K562 (cell line): ENCODE measurements at regions not wholly inside any gene's neighbourhood (a gene's known extent, or its start where the extent isn't known, plus 50 kb on each side); places are given as distances from the start of the nearest gene placed in this dataset.

ENCODE experiments used
- ARID2 ChIP-seq: fragments of 450-650 bp; IDR thresholded peaks from 2 replicates; pipeline ENCODE4 v1.6.1; 2017; ENCODE audit warnings: antibody characterized with exemption, mild to moderate bottlenecking
- BHLHE40 ChIP-seq: IDR thresholded peaks from 2 replicates; pipeline ENCODE4 v1.6.1; 2011; ENCODE audit warnings: low read length, improper control_type of control experiment
- CTCF ChIP-seq, 3 experiments: IDR thresholded peaks in 2 of 3; conservative IDR thresholded peaks in 1 of 3; 2 replicates each; pipeline ENCODE4 v1.5.1; 2011 to 2012; ENCODE audit warnings: low read length in 3 of 3, mild to moderate bottlenecking in 3 of 3, control low read depth in 2 of 3, improper control_type of control experiment in 1 of 3, inconsistent platforms in 1 of 3, low read depth in 1 of 3, mixed read lengths in 1 of 3, moderate library complexity in 1 of 3; ENCODE audit not compliant: insufficient read depth in 2 of 3
- E4F1 ChIP-seq: fragments of 250-450 bp; sonication (Bioruptor Pico); IDR thresholded peaks from 2 replicates; pipeline ENCODE4 v1.5.0; 2021; ENCODE audit warnings: mild to moderate bottlenecking, borderline replicate concordance
- FOXA3 ChIP-seq, 2 experiments: fragments of 450-650 bp in 1 of 2; sonication (generic) in 1 of 2; formaldehyde crosslinking; IDR thresholded peaks in 1 of 2; conservative IDR thresholded peaks in 1 of 2; 2 replicates each; pipeline versions ENCODE4 v1.4.0 to v1.8.0; 2020 to 2022; ENCODE audit warnings: mild to moderate bottlenecking in 2 of 2, missing genetic modification reagents in 1 of 2

GRCh38 chr16:80092681-80093080 is 448.1 kb upstream of the DYNLRB2 start:
- no peak for TF ChIP-seq E4F1
- no peak for TF ChIP-seq FOXA3 (CRISPR knock-in tag; conservative IDR thresholded peaks at IDR 0.05 in 1 of 2, IDR thresholded peaks at IDR 0.05 in 1 of 2)
- TF ChIP-seq CTCF (IDR thresholded peaks at IDR 0.05 in 2 of 3, conservative IDR thresholded peaks at IDR 0.05 in 1 of 3; ENCODE audit: insufficient read depth in 2 of 3, low read depth in 1 of 3, low read length in 3 of 3), result no peak
- TF ChIP-seq BHLHE40, result no peak
- TF ChIP-seq ARID2, result no peak
